Memory B cell (primary cell): ENCODE measurements at regions not wholly inside any gene's neighbourhood (a gene's known extent, or its start where the extent isn't known, plus 50 kb on each side); places are given as distances from the start of the nearest gene placed in this dataset.

ENCODE experiments used
- ATAC-seq: fragments of 150-1000 bp; cut with Tn5 transposase; 2 replicates; pipeline ENCODE4 v1.10.0; 2021; ENCODE audit warnings: low read depth, mild to moderate bottlenecking, moderate library complexity
- DNase-seq, 2 donors: peaks; one replicate each; pipeline ENCODE4 v3.0.0; 2022; ENCODE audit warnings: low spot score in 2 of 2
- H3K27ac Mint-ChIP-seq: one replicate; pipeline ENCODE4 v1.8.0; 2022; ENCODE audit warnings: mild to moderate bottlenecking, moderate library complexity, mixed read lengths
- H3K27me3 Mint-ChIP-seq: one replicate; pipeline ENCODE4 v1.8.0; 2022; ENCODE audit warnings: mixed read lengths
- H3K36me3 Mint-ChIP-seq: one replicate; pipeline ENCODE4 v1.8.0; 2022; ENCODE audit warnings: mild to moderate bottlenecking, mixed read lengths
- H3K4me1 Mint-ChIP-seq: one replicate; pipeline ENCODE4 v1.8.0; 2022; ENCODE audit warnings: mixed read lengths
- H3K4me3 Mint-ChIP-seq: one replicate; pipeline ENCODE4 v1.8.0; 2022; ENCODE audit warnings: mild to moderate bottlenecking, moderate library complexity, mixed read lengths
- H3K9me3 Mint-ChIP-seq: one replicate; pipeline ENCODE4 v1.8.0; 2022; ENCODE audit warnings: mixed read lengths

DNA sequence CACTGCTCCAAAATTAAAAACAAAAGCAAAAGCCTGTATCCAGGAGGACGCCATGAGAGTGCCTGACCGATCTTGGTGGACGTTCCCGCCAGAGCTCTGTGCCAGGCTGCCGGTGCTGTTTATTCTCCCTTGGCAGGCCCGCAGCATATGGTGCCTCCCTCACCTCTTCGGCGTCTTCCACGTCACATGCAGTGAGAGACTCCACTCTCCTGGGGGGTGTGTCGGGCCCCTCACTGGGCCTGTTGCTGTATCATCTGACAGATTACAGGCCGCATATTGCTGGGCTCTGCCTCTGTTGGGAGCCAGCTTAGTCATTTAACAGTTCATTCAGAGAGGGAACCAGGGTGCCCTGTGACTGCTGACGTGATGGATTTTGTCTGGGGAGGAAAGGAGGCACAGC lies 86.4 kb upstream of the ARRDC4 start:
- Mint-ChIP-seq H3K9me3 (peaks cover 5% of the 10 kb centered on the region), H3K27ac (no peak overlapping the region), H3K4me1 (no peaks in the 10 kb centered on the region), H3K4me3 (no peak overlapping the region), H3K27me3 (no peaks in the 10 kb centered on the region), H3K36me3 (no peaks in the 10 kb centered on the region)
- no peak for DNase-seq
- no peak for ATAC-seq

GRCh38 chr15:97875025-97875512 lies 85.4 kb upstream of the ARRDC4 start:
- H3K27ac Mint-ChIP-seq = no peak overlapping the region
- no peaks in the 10 kb centered on the region for H3K36me3 Mint-ChIP-seq
- DNase-seq (no peak), ATAC-seq (no peak)
- H3K4me1 Mint-ChIP-seq = no peaks in the 10 kb centered on the region
- H3K4me3 Mint-ChIP-seq = no peak overlapping the region
- H3K27me3 Mint-ChIP-seq = no peaks in the 10 kb centered on the region
- H3K9me3 Mint-ChIP-seq = peaks cover 5% of the 10 kb centered on the region

- Mint-ChIP-seq H3K27me3 (no peaks in the 10 kb centered on the region), H3K9me3 (peaks cover 5% of the 10 kb centered on the region), H3K36me3 (no peaks in the 10 kb centered on the region), H3K4me1 (no peaks in the 10 kb centered on the region), H3K27ac (no peak overlapping the region), H3K4me3 (no peak overlapping the region)
- ATAC-seq (no peak), DNase-seq (no peak)
Observed at GRCh38 chr15:97875513-97876280, 84.8 kb upstream of the ARRDC4 start.

DNA sequence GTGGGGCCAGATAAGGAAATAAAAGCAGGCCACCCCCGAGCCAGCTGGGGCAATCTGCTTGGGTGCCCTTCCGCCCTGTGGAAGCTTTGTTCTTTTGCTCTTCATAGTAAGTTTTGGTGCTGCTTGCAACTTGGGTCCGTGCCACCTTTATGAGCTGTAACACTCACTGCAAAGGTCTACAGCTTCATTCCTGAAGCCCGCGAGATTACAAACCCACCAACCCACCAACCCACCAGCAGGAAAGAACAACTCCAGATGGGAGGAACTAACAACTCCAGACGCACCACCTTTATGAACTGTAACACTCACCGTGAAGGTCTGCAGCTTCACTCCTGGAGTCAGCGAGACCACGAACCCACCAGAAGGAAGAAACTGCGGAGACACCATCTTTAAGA lies 84.2 kb upstream of the ARRDC4 start:
- Mint-ChIP-seq H3K4me1 (no peaks in the 10 kb centered on the region), H3K27ac (no peak overlapping the region), H3K4me3 (no peak overlapping the region), H3K36me3 (no peaks in the 10 kb centered on the region), H3K9me3 (peaks cover 5% of the 10 kb centered on the region), H3K27me3 (no peaks in the 10 kb centered on the region)
- ATAC-seq (no peak), DNase-seq (no peak)

GRCh38 chr15:97881346-97881965 lies 79.0 kb upstream of the ARRDC4 start:
- DNase-seq (no peak), ATAC-seq (no peak)
- no peak overlapping the region for H3K4me3 Mint-ChIP-seq
- H3K27ac Mint-ChIP-seq = no peak overlapping the region
- no peaks in the 10 kb centered on the region for H3K27me3 Mint-ChIP-seq
- H3K36me3 Mint-ChIP-seq = no peaks in the 10 kb centered on the region
- H3K4me1 Mint-ChIP-seq = no peaks in the 10 kb centered on the region
- H3K9me3 Mint-ChIP-seq = peaks cover 4% of the 10 kb centered on the region

DNA sequence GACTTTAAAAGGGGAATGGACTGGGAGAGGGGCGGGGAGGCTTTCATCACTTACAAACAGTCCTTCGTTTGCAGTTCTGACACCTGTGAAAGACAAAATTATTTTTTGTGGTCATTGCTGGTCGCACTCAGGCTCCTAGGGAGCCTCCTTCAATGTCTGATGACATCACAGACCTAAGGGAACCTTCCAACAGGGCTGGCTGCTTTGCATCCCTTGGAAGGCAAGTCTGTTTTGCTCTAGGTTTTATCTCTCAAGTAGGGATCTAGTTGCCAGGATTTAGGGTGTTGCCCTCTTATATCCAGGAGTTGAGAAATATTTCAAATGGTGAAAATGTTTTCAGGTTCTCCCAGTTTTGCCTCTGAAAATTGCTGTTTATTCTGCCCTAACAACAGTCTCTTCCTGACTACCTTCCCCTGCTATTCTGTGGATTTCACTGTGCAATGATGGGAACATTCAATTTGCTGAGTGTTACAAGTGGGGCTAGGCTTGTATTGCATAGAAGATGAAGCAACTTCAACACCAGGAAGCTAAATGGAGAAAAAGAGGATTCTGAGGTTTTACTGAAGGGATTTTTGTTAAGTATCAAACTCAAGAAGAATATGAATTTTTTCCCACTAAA lies 75.9 kb upstream of the ARRDC4 start:
- peaks cover 2% of the 10 kb centered on the region for H3K9me3 Mint-ChIP-seq
- no peaks in the 10 kb centered on the region for H3K4me1 Mint-ChIP-seq
- no peak overlapping the region for H3K27ac Mint-ChIP-seq
- no peak for DNase-seq
- ATAC-seq = no peak
- no peaks in the 10 kb centered on the region for H3K27me3 Mint-ChIP-seq
- H3K4me3 Mint-ChIP-seq = no peak overlapping the region
- H3K36me3 Mint-ChIP-seq = no peaks in the 10 kb centered on the region

DNA sequence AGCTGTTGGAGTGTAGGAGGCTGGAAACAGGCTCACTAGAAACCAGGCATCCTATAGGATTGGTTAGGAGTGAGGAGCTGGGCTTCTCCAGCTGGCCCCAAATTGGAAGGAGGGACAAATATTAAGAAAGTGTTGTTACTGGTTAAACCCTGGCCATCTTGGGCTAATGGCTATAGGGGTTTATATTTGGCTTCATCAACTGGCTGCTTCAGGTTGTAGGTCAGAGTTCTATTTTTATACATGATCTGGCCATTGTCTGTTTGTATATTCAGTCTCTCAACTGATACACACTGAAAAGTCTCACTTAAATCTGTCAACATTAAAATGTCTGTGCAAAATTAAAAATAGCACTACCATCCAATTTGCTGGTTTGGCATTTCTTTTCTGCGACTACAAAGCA lies 70.2 kb upstream of the ARRDC4 start:
- Mint-ChIP-seq H3K27me3 (no peaks in the 10 kb centered on the region), H3K27ac (no peak overlapping the region), H3K36me3 (no peaks in the 10 kb centered on the region), H3K4me3 (no peak overlapping the region), H3K4me1 (no peaks in the 10 kb centered on the region), H3K9me3 (no peaks in the 10 kb centered on the region)
- ATAC-seq (no peak), DNase-seq (no peak)

DNA sequence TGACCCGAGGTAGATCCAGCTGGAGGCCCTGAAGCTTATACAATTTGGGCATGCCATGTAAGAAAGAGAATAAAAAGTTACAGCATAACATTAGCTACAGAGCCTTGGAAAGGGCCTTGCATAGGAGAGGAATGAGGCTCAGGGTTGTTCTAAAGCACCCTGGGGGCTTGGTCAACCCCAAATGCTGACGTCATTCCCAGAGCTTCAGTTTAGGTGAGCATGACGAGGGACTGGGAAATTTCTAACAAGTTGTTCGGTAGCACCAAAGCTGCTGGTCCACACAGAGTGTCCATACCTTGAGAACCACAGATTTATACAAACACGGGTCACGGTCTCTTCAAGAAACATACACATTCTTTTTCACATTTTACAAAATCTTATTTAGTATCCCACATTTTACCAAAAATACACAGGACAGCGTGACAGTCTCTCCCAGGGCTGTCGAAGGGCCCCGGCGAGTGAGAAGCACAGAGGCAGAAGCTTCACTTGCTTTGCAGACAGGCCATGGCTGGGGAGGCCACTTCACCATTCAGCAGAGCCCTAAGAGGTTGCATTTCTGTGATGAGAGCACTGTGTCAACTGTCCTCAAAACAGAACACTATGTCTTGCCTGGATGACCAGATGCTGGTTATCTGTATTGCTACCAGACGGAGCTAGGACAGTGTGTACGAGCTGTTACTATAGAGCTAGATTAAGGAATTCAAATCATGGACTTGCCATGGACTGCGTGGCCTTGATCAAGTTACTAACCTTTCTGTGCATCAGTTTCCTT lies 68.2 kb upstream of the ARRDC4 start:
- Mint-ChIP-seq H3K9me3 (no peaks in the 10 kb centered on the region), H3K4me1 (no peaks in the 10 kb centered on the region), H3K36me3 (no peaks in the 10 kb centered on the region), H3K4me3 (no peak overlapping the region), H3K27ac (no peak overlapping the region), H3K27me3 (no peaks in the 10 kb centered on the region)
- no peak for ATAC-seq
- no peak for DNase-seq

GRCh38 chr15:97893967-97894366 lies 66.5 kb upstream of the ARRDC4 start:
- Mint-ChIP-seq H3K4me1 (no peaks in the 10 kb centered on the region), H3K4me3 (no peak overlapping the region), H3K36me3 (no peaks in the 10 kb centered on the region), H3K27ac (no peak overlapping the region), H3K27me3 (no peaks in the 10 kb centered on the region), H3K9me3 (no peaks in the 10 kb centered on the region)
- ATAC-seq (no peak), DNase-seq (no peak)

GRCh38 chr15:97899981-97900380 lies 60.5 kb upstream of the ARRDC4 start:
- H3K36me3 Mint-ChIP-seq = no peaks in the 10 kb centered on the region
- no peak overlapping the region for H3K4me3 Mint-ChIP-seq
- H3K9me3 Mint-ChIP-seq = no peaks in the 10 kb centered on the region
- ATAC-seq (no peak), DNase-seq (no peak)
- H3K27ac Mint-ChIP-seq = no peak overlapping the region
- H3K27me3 Mint-ChIP-seq = peaks cover 9% of the 10 kb centered on the region
- H3K4me1 Mint-ChIP-seq = peaks cover 2% of the 10 kb centered on the region

- Mint-ChIP-seq H3K27ac (no peak overlapping the region), H3K4me1 (peaks cover 2% of the 10 kb centered on the region), H3K9me3 (no peaks in the 10 kb centered on the region), H3K4me3 (no peak overlapping the region), H3K27me3 (peaks cover 9% of the 10 kb centered on the region), H3K36me3 (no peaks in the 10 kb centered on the region)
- no peak for ATAC-seq
- DNase-seq = no peak
Observed at GRCh38 chr15:97902140-97902780, 58.2 kb upstream of the ARRDC4 start.

DNA sequence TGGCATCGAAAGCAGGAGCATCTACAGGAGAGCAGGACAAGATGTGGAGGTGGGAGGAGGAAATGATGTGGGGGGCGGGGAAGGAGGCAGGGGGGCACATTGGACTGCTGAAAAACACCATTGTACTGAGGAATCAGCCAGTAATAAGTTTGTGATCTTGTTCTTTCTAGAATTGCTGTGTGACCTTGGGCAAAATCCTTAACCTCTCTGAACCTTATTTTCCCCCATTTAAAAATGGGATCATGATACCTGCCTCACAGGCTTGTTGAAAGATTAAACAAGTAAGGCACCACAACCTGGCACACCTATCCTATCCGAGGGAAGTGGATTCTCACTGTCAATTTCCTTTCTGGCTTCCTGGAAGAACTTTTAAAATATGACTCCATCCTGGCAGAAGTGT lies 56.9 kb upstream of the ARRDC4 start:
- H3K4me1 Mint-ChIP-seq = peaks cover 2% of the 10 kb centered on the region
- no peak for ATAC-seq
- DNase-seq = no peak
- H3K27me3 Mint-ChIP-seq = peaks cover 10% of the 10 kb centered on the region
- no peak overlapping the region for H3K4me3 Mint-ChIP-seq
- H3K36me3 Mint-ChIP-seq = no peaks in the 10 kb centered on the region
- no peaks in the 10 kb centered on the region for H3K9me3 Mint-ChIP-seq
- H3K27ac Mint-ChIP-seq = no peak overlapping the region

DNA sequence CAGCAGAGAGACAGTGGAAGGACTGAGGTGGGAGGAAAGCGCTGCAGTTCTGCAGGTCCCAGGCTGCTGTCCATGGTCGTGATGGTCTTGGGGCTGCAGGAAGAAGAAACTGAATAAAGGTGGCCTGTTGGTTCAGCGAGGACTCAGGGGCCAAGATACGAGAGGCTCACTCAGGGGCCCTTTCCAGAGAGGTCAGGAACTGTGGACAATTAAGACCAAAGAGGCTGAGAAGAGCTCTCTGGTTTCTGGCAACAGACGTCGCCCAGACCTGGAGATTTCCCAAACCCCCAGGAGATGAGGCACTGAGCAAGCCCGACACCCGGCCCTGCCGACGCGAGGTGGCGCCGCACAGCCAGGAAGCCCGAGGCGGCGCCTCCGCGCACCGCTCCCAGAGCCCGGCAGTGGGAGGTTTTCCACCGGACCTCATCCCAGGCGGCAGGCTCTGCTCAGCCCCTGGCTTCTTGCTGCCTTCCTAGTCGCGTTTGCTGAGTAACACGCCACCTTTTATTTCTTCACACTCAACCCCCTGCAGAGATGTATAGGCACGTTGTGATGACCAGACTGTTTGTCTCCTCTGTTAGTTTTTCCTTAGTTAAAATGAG lies 56.4 kb upstream of the ARRDC4 start:
- Mint-ChIP-seq H3K9me3 (no peaks in the 10 kb centered on the region), H3K27me3 (peaks cover 10% of the 10 kb centered on the region), H3K36me3 (no peaks in the 10 kb centered on the region), H3K4me1 (peaks cover 2% of the 10 kb centered on the region), H3K27ac (no peak overlapping the region), H3K4me3 (no peak overlapping the region)
- no peak for DNase-seq
- ATAC-seq = no peak
